Activated CD8-positive, alpha-beta T cell treated with anti-CD3 and anti-CD28 coated beads for 36 hours (primary cell): ENCODE measurements at regions not wholly inside any gene's neighbourhood (a gene's known extent, or its start where the extent isn't known, plus 50 kb on each side); places are given as distances from the start of the nearest gene placed in this dataset.

ENCODE experiments used
- ATAC-seq: fragments of 200-7000 bp; cut with Tn5 transposase; one replicate; pipeline ENCODE4 v1.10.0; 2021; ENCODE audit warnings: mild to moderate bottlenecking, moderate library complexity
- CTCF ChIA-PET: fragments of 350-600 bp; sonication (Branson Sonifier 250); formaldehyde crosslinking; loops from one replicate; lab custom pipeline; 2021; ENCODE audit warnings: antibody characterized with exemption; lab: Charles Lee
- POLR2A ChIA-PET: fragments of 350-600 bp; sonication (Branson Sonifier 250); formaldehyde crosslinking; loops from one replicate; lab custom pipeline; 2021; ENCODE audit warnings: antibody characterized with exemption; lab: Charles Lee
- DNase-seq: peaks from one replicate; pipeline ENCODE4 v3.0.0-alpha.2; 2020
- H3K27ac Mint-ChIP-seq: one replicate; pipeline ENCODE4 v1.8.0; 2021; ENCODE audit warnings: mild to moderate bottlenecking, mixed read lengths
- H3K27me3 Mint-ChIP-seq: one replicate; pipeline ENCODE4 v1.8.0; 2021; ENCODE audit warnings: mixed read lengths
- H3K36me3 Mint-ChIP-seq: one replicate; pipeline ENCODE4 v1.8.0; 2021; ENCODE audit warnings: low read depth, mixed read lengths
- H3K4me1 Mint-ChIP-seq: one replicate; pipeline ENCODE4 v1.8.0; 2021; ENCODE audit warnings: low read depth, mixed read lengths
- H3K4me3 Mint-ChIP-seq: one replicate; pipeline ENCODE4 v1.8.0; 2021; ENCODE audit warnings: mild to moderate bottlenecking, moderate library complexity, mixed read lengths
- H3K9me3 Mint-ChIP-seq: one replicate; pipeline ENCODE4 v1.8.0; 2021; ENCODE audit warnings: mixed read lengths
- intact Hi-C: fragments of 100-400 bp; cut with micrococcal nuclease; formaldehyde crosslinking; loops from one replicate; pipeline ENCODE4 v1.10.0; 2022
- TF ChIP-seq, protein P1 (sequence below): fragments of 200-600 bp; IDR thresholded peaks from one replicate; pipeline ENCODE4 v1.8.0; 2022; ENCODE audit warnings: antibody characterized with exemption, mild to moderate bottlenecking

DNA sequence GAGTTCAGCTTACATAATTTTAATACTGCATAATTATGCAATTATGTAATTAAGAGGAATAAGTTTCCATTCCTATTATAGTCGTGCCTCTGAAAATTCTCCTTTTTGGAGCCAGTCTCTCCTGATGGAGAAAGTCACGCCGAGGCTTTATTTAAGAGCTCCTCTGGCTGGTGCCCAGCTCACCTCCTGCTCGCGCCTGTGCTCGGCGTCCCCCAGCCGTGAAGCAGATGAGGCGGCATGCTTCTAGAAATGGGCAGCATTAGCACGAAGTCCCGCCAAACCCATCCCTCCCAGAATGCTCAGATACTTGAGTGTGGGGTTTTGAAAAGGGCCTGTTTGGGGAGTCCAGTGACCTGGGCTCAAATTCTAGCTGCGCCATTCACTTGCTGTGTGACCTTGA is 153.0 kb downstream of the PHETA1 start:
- H3K27ac Mint-ChIP-seq = no peak overlapping the region
- DNase-seq (no peak), ATAC-seq (no peak)
- intact Hi-C loops = no loop called here
- ChIA-PET POLR2A (no interaction called here), CTCF (interaction anchor here (1.2 kb wide), 1 partner anchor 107 kb away, joined by 4 read pairs; no protein-coding TSS in a partner anchor)
- H3K4me1 Mint-ChIP-seq = no peaks in the 10 kb centered on the region
- no peaks in the 10 kb centered on the region for H3K36me3 Mint-ChIP-seq
- TF ChIP-seq, protein P1, sequence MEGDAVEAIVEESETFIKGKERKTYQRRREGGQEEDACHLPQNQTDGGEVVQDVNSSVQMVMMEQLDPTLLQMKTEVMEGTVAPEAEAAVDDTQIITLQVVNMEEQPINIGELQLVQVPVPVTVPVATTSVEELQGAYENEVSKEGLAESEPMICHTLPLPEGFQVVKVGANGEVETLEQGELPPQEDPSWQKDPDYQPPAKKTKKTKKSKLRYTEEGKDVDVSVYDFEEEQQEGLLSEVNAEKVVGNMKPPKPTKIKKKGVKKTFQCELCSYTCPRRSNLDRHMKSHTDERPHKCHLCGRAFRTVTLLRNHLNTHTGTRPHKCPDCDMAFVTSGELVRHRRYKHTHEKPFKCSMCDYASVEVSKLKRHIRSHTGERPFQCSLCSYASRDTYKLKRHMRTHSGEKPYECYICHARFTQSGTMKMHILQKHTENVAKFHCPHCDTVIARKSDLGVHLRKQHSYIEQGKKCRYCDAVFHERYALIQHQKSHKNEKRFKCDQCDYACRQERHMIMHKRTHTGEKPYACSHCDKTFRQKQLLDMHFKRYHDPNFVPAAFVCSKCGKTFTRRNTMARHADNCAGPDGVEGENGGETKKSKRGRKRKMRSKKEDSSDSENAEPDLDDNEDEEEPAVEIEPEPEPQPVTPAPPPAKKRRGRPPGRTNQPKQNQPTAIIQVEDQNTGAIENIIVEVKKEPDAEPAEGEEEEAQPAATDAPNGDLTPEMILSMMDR = no peak
- peaks cover 2% of the 10 kb centered on the region for H3K27me3 Mint-ChIP-seq
- no peak overlapping the region for H3K4me3 Mint-ChIP-seq
- H3K9me3 Mint-ChIP-seq = no peaks in the 10 kb centered on the region

GRCh38 chr12:111214401-111214800 is 154.5 kb downstream of the PHETA1 start:
- Mint-ChIP-seq H3K4me3 (no peak overlapping the region), H3K9me3 (no peaks in the 10 kb centered on the region), H3K27ac (no peak overlapping the region), H3K27me3 (peaks cover 2% of the 10 kb centered on the region), H3K36me3 (no peaks in the 10 kb centered on the region), H3K4me1 (no peaks in the 10 kb centered on the region)
- TF ChIP-seq, protein P1 = no peak
- ATAC-seq (no peak), DNase-seq (no peak)
- intact Hi-C loops = no loop called here
- ChIA-PET POLR2A (interaction anchor here (0.6 kb wide), 1 partner anchor 104 kb away, joined by 3 read pairs; no protein-coding TSS in a partner anchor), CTCF (no interaction called here)

DNA sequence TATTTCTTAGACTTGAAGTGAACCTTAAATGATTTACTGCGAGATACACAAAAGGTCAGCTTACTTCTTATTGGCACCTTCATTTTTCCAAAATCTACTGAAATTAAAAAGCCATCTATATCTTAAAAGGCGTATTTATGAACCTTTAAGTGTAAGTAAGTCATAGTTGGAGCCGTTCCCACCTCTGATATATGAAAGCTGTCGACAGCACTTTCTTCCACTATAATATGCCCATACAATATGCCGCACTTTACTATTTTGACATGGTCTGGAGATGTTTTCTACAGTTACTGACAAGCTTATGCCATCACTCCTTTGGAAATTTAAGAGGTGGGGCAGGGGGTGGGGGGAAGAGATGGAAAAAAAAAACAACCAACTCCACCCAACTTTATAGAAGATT is 155.3 kb downstream of the PHETA1 start:
- ATAC-seq (no peak), DNase-seq (no peak)
- Mint-ChIP-seq H3K9me3 (no peaks in the 10 kb centered on the region), H3K4me1 (no peaks in the 10 kb centered on the region), H3K27ac (no peak overlapping the region), H3K4me3 (no peak overlapping the region), H3K36me3 (no peaks in the 10 kb centered on the region), H3K27me3 (peaks cover 2% of the 10 kb centered on the region)
- ChIA-PET POLR2A (no interaction called here), CTCF (no interaction called here)
- TF ChIP-seq, protein P1 = no peak
- intact Hi-C loops = no loop called here

- Mint-ChIP-seq H3K9me3 (no peaks in the 10 kb centered on the region), H3K36me3 (no peaks in the 10 kb centered on the region), H3K4me1 (no peaks in the 10 kb centered on the region), H3K4me3 (no peak overlapping the region), H3K27ac (no peak overlapping the region), H3K27me3 (peaks cover 2% of the 10 kb centered on the region)
- no peak for DNase-seq
- TF ChIP-seq, protein P1 = no peak
- CTCF ChIA-PET = no interaction called here
- intact Hi-C loops = no loop called here
- POLR2A ChIA-PET = no interaction called here
- ATAC-seq = no peak
Measured at GRCh38 chr12:111212814-111213456, 156.0 kb downstream of the PHETA1 start.

GRCh38 chr12:111211910-111212757 is 156.8 kb downstream of the PHETA1 start:
- ChIA-PET POLR2A (no interaction called here), CTCF (no interaction called here)
- Mint-ChIP-seq H3K4me3 (no peak overlapping the region), H3K27me3 (peaks cover 2% of the 10 kb centered on the region), H3K27ac (no peak overlapping the region), H3K4me1 (no peaks in the 10 kb centered on the region), H3K9me3 (no peaks in the 10 kb centered on the region), H3K36me3 (no peaks in the 10 kb centered on the region)
- intact Hi-C loops = no loop called here
- TF ChIP-seq, protein P1 = no peak
- DNase-seq (no peak), ATAC-seq (no peak)
